Fibroblast of lung (primary cell): ENCODE measurements at regions not wholly inside any gene's neighbourhood (a gene's known extent, or its start where the extent isn't known, plus 50 kb on each side); places are given as distances from the start of the nearest gene placed in this dataset.

ENCODE experiments used
- DNase-seq, 2 donors: peaks; one replicate each; pipeline versions ENCODE4 v3.0.0 to v3.0.0-alpha.2; 2010; ENCODE audit warnings: low read depth in 2 of 2
- H2AFZ ChIP-seq: 2 replicates; pipeline ENCODE4 v1.5.1; 2012; ENCODE audit warnings: low read length, control low read depth, inconsistent platforms
- H3K27ac ChIP-seq: 2 replicates; pipeline ENCODE4 v1.5.1; 2011; ENCODE audit warnings: low read length, control low read depth; ENCODE audit not compliant: insufficient read depth
- H3K27me3 ChIP-seq: 2 replicates; pipeline ENCODE4 v1.5.1; 2011; ENCODE audit warnings: mild to moderate bottlenecking, low read length; ENCODE audit not compliant: control insufficient read depth, insufficient read depth
- H3K36me3 ChIP-seq: 2 replicates; pipeline ENCODE4 v1.5.1; 2011; ENCODE audit warnings: low read length; ENCODE audit not compliant: control insufficient read depth, insufficient read depth
- H3K4me1 ChIP-seq: 2 replicates; pipeline ENCODE4 v1.5.1; 2011; ENCODE audit warnings: low read length; ENCODE audit not compliant: control insufficient read depth, insufficient read depth; ENCODE audit errors: extremely low read depth
- H3K4me2 ChIP-seq: 2 replicates; pipeline ENCODE4 v1.5.1; 2011; ENCODE audit warnings: low read length, control low read depth; ENCODE audit not compliant: insufficient read depth; ENCODE audit errors: extremely low read depth
- H3K4me3 ChIP-seq, 4 experiments: fragments of 200-600 bp in 1 of 4; sonication (generic) in 1 of 4; replicated peaks in 1 of 4; 2 replicates each; pipeline ENCODE4 v1.5.1; 2011 to 2016; ENCODE audit warnings: low read length in 4 of 4, low read depth in 3 of 4, mild to moderate bottlenecking in 3 of 4, control low read depth in 2 of 4, inconsistent platforms in 1 of 4, mixed read lengths in 1 of 4; ENCODE audit not compliant: insufficient read depth in 1 of 4; ENCODE audit errors: control extremely low read depth in 1 of 4
- H3K79me2 ChIP-seq: 2 replicates; pipeline ENCODE4 v1.5.1; 2012; ENCODE audit warnings: mild to moderate bottlenecking, low read length, inconsistent platforms; ENCODE audit not compliant: control insufficient read depth, insufficient read depth
- H3K9ac ChIP-seq: 2 replicates; pipeline ENCODE4 v1.5.1; 2011; ENCODE audit warnings: mild to moderate bottlenecking, low read length, control low read depth; ENCODE audit not compliant: insufficient read depth
- H3K9me3 ChIP-seq: 2 replicates; pipeline ENCODE4 v1.5.1; 2012; ENCODE audit warnings: low read depth, low read length; ENCODE audit not compliant: control insufficient read depth, insufficient read depth
- H4K20me1 ChIP-seq: 2 replicates; pipeline ENCODE4 v1.5.1; 2011; ENCODE audit warnings: low read length; ENCODE audit not compliant: control insufficient read depth, insufficient read depth; ENCODE audit errors: extremely low read depth
- CTCF ChIP-seq, 2 donors: IDR thresholded peaks in 1 of 2; conservative IDR thresholded peaks in 1 of 2; 1 replicate in 1 of 2; 2 replicates in 1 of 2; pipeline ENCODE4 v1.5.1; 2011 to 2012; ENCODE audit warnings: low read length in 2 of 2, control low read depth in 1 of 2, inconsistent platforms in 1 of 2, low read depth in 1 of 2, mild to moderate bottlenecking in 1 of 2
- EZH2 ChIP-seq: IDR thresholded peaks from 2 replicates; pipeline ENCODE4 v1.5.1; 2012; ENCODE audit warnings: low read length, control low read depth, mild to moderate bottlenecking; ENCODE audit errors: missing control alignments

DNA sequence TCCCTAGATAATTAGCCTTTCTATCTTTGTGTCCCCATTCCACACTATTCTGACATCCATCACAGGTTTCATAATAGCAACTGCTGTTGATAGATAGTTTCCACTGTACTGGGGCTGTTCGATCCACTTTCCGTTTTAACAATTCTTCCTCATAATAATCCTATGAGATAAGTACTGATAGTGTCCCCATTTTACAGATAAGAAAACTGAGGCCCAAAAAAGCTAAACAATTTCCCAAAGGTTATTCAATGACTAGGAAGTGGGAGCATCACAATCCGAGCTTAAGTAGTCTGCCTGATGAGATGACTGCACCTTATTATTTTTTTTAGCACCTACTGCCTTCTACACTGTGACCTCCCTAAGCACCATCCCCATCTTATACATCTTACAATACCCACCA is 569.2 kb downstream of the STK39 start:
- H2AFZ ChIP-seq: no peak overlapping the region
- no peaks in the 10 kb centered on the region for H3K4me1 ChIP-seq
- no peak overlapping the region for H3K27ac ChIP-seq
- DNase-seq: no peak
- no peak overlapping the region for H3K4me2 ChIP-seq
- no peaks in the 10 kb centered on the region for H3K36me3 ChIP-seq
- H3K9ac ChIP-seq: no peak overlapping the region
- H3K4me3 ChIP-seq: no peak overlapping the region
- H3K79me2 ChIP-seq: no peaks in the 10 kb centered on the region
- no peaks in the 10 kb centered on the region for H3K9me3 ChIP-seq
- H3K27me3 ChIP-seq: no peaks in the 10 kb centered on the region
- no peak for TF ChIP-seq CTCF (conservative IDR thresholded peaks at IDR 0.05 in 1 of 2, IDR thresholded peaks at IDR 0.05 in 1 of 2; ENCODE audit: low read depth in 1 of 2, low read length in 2 of 2)
- TF ChIP-seq EZH2: no peak
- H4K20me1 ChIP-seq: no peaks in the 10 kb centered on the region

- H4K20me1 ChIP-seq: no peaks in the 10 kb centered on the region
- H3K4me3 ChIP-seq: no peak overlapping the region
- H2AFZ ChIP-seq: no peak overlapping the region
- no peak overlapping the region for H3K9ac ChIP-seq
- no peaks in the 10 kb centered on the region for H3K79me2 ChIP-seq
- DNase-seq: no peak
- H3K36me3 ChIP-seq: no peaks in the 10 kb centered on the region
- no peaks in the 10 kb centered on the region for H3K4me1 ChIP-seq
- H3K27ac ChIP-seq: no peak overlapping the region
- H3K9me3 ChIP-seq: no peaks in the 10 kb centered on the region
- H3K27me3 ChIP-seq: no peaks in the 10 kb centered on the region
- no peak overlapping the region for H3K4me2 ChIP-seq
- TF ChIP-seq CTCF (conservative IDR thresholded peaks at IDR 0.05 in 1 of 2, IDR thresholded peaks at IDR 0.05 in 1 of 2; ENCODE audit: low read depth in 1 of 2, low read length in 2 of 2) (no peak), EZH2 (no peak)
These were observed 571.5 kb downstream of the STK39 start for GRCh38 chr2:167675906-167676305.

DNA sequence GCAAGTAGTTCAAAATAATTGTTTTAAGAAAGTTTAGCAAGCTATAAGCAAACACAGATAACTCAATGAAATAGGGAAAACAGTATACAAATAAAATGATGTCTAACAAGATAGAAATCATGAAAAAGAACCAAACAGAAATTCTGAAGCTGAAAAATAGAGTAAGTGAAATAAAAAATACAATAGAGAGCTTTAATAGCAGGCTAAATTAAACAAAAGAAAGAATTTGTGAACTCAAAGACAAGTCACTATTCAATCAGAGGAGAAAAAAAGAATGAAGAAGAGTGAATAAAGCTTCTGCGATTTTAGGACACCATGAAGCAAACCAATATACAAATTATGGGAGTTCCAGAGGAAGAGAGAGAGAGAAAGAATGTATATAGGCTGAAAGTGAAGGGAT is 576.8 kb downstream of the STK39 start:
- no peak for DNase-seq
- no peaks in the 10 kb centered on the region for H4K20me1 ChIP-seq
- no peaks in the 10 kb centered on the region for H3K27me3 ChIP-seq
- H3K4me3 ChIP-seq: no peak overlapping the region
- TF ChIP-seq CTCF (conservative IDR thresholded peaks at IDR 0.05 in 1 of 2, IDR thresholded peaks at IDR 0.05 in 1 of 2; ENCODE audit: low read depth in 1 of 2, low read length in 2 of 2) (no peak), EZH2 (no peak)
- no peaks in the 10 kb centered on the region for H3K36me3 ChIP-seq
- no peaks in the 10 kb centered on the region for H3K4me1 ChIP-seq
- H3K9me3 ChIP-seq: no peaks in the 10 kb centered on the region
- no peak overlapping the region for H3K27ac ChIP-seq
- H3K4me2 ChIP-seq: no peak overlapping the region
- H2AFZ ChIP-seq: no peak overlapping the region
- H3K79me2 ChIP-seq: no peaks in the 10 kb centered on the region
- no peak overlapping the region for H3K9ac ChIP-seq
